Posterior cingulate gyrus (tissue), 11 donors: ENCODE measurements at regions not wholly inside any gene's neighbourhood (a gene's known extent, or its start where the extent isn't known, plus 50 kb on each side); places are given as distances from the start of the nearest gene placed in this dataset.
"Not testable (repeated sequence)": the region's sequence is repeated elsewhere in the genome, so short reads cannot be mapped to it uniquely, and the experiment has no call there.

Source experiments
- DNase-seq, 10 donors: peaks; one replicate each; pipeline versions ENCODE4 v3.0.0 to v3.0.0-alpha.2; 2020 to 2021; ENCODE audit warnings: mixed read lengths in 3 of 10
- intact Hi-C: fragments of 100-400 bp; cut with DNase I; formaldehyde crosslinking; loops from one replicate; pipeline ENCODE4 v1.15.1; 2023

DNA sequence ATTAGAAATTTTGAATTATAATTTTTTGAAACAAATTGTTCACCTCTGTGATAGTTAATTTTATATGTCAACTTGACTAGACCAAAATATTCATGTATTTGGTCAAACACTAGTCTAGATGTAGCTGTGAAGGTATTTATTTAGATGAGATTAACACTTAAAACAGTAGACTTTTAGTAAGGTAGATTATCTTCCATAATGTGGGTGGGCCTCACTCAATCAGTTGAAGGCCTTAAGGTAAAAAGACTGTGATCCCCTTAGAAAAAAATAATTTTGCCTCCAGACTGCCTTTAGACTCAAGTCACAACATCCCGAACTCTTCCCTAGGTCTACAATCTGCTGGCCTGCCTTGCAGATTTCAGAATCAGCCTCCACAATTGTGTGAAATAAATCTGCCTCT, 177.3 kb upstream of the PABPC5 start:
- intact Hi-C loops: no loop called here

DNA sequence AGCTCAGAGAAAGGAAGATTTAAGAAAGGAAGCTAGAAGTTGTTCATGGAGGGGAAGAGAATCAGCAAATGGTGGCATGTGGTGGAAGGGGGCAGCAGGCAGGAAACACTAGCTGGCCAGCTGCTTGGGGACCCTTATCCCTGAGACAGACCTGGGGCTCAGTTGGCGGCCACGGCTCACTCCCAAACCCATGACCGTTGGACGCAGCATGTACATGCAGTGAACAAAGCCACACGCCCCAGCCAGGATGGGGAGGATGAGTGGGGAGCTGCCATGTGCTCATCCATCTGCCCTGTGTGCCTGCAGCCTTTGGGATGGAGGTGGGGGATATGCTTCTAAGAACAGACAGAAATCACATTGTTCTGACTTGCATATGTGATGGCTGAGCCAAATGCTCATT, 155.2 kb upstream of the PABPC5 start:
- intact Hi-C loops: no loop called here
- peak in 1 of 10 donors; percentile 38 for DNase-seq

More for the DNA sequence above, 177.3 kb upstream of the PABPC5 start:
- no peak for DNase-seq

DNA sequence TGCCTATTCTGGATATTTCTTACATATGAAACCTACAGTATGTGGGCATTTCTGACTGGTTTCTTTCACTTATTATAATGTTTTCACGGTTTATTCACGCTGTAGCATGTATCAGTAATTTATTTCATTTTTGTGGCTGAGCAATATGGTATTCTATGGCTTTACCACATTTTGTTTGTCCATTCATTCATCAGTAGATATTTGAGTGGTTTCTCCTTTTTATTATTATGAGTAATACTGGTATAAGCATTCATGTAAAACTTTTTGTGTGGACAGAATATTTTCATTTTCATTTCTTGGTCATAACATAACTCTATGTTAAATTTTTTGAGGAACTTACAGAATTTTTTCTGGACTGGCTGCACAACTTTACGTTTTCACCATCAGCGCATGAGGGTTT, 122.7 kb upstream of the PABPC5 start:
- DNase-seq: no peak
- intact Hi-C loops: no loop called here

DNA sequence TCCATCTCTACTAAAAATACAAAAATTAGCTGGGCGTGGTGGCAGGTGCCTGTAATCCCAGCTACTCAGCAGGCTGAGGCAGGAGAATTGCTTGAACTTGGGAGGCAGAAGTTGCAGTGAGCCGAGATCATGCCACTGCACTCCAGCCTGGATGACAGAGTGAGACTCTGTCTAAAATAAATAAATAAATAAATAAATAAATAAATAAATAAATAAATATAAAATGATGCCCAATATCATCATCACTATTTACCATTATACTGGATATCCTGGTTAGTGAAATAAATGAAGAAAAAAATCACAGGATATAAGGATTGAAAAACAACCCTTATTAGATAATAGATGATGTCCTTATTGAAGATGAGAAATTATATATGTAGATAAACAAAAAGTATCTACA, 115.8 kb upstream of the PABPC5 start:
- DNase-seq, intact Hi-C loops: not testable (repeated sequence)

DNA sequence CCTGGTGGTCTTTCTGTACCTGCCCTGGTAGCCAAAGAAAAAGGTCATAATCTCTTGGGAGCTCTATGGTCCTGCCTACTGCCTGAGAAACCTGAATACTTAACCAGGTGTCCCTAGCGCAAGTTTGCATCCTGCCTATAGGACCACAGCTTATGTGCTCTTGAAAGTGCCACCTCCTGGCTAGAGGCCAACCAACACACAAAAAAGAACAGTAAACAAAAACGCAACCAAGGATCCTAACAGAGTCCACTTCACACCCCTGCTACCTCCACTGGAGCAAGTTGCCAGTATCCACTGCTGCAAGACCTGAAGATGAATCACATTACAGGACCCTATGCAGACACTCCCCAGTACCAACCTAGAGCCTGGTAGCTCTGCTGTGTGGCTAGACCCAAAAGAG, 103.2 kb upstream of the PABPC5 start:
- DNase-seq: no peak
- intact Hi-C loops: no loop called here
